ENCODE measurements at regions not wholly inside any gene's neighbourhood (a gene's known extent, or its start where the extent isn't known, plus 50 kb on each side); places are given as distances from the start of the nearest gene placed in this dataset.
"Not testable (repeated sequence)": the region's sequence is repeated elsewhere in the genome, so short reads cannot be mapped to it uniquely, and the experiment has no call there.

GRCh38 chr15:29550834-29551465 lies 271.3 kb downstream of the TJP1 start:
- no peak for DNase-seq

GRCh38 chr15:29548006-29548405 lies 274.3 kb downstream of the TJP1 start:
- no peak for DNase-seq

- DNase-seq, result no peak
These were observed 275.0 kb upstream of the NSMCE3 start for GRCh38 chr15:29544513-29545128.

GRCh38 chr15:29542994-29543393 lies 273.4 kb upstream of the NSMCE3 start:
- no peak for DNase-seq

- DNase-seq, result no peak
These were observed 271.7 kb upstream of the NSMCE3 start for GRCh38 chr15:29541309-29541708.

- DNase-seq, result no peak
These were observed 270.9 kb upstream of the NSMCE3 start for GRCh38 chr15:29540479-29540878.

GRCh38 chr15:29539736-29540135 lies 270.1 kb upstream of the NSMCE3 start:
- no peak for DNase-seq

- no peak for DNase-seq
These were observed 268.4 kb upstream of the NSMCE3 start for GRCh38 chr15:29538044-29538443.

GRCh38 chr15:29535952-29536351 lies 266.3 kb upstream of the NSMCE3 start:
- no peak for DNase-seq

- no peak for DNase-seq
These were observed 264.8 kb upstream of the NSMCE3 start for GRCh38 chr15:29534378-29534777.

GRCh38 chr15:29533647-29534046 lies 264.0 kb upstream of the NSMCE3 start:
- no peak for DNase-seq

- no peak for DNase-seq
These were observed 262.7 kb upstream of the NSMCE3 start for GRCh38 chr15:29532296-29532695.

GRCh38 chr15:29530966-29531365 lies 261.3 kb upstream of the NSMCE3 start:
- DNase-seq, result no peak

- DNase-seq, result no peak
These were observed 259.4 kb upstream of the NSMCE3 start for GRCh38 chr15:29529043-29529442.

- no peak for DNase-seq
These were observed 258.7 kb upstream of the NSMCE3 start for GRCh38 chr15:29528276-29528675.

- no peak for DNase-seq
These were observed 257.2 kb upstream of the NSMCE3 start for GRCh38 chr15:29526802-29527201.

- DNase-seq, result no peak
These were observed 253.0 kb upstream of the NSMCE3 start for GRCh38 chr15:29522373-29523276.

GRCh38 chr15:29518442-29518841 lies 248.8 kb upstream of the NSMCE3 start:
- no peak for DNase-seq

GRCh38 chr15:29517829-29518228 lies 248.2 kb upstream of the NSMCE3 start:
- DNase-seq, result no peak

GRCh38 chr15:29516929-29517328 lies 247.3 kb upstream of the NSMCE3 start:
- no peak for DNase-seq

- DNase-seq, result no peak
These were observed 245.3 kb upstream of the NSMCE3 start for GRCh38 chr15:29514926-29515325.

GRCh38 chr15:29511663-29512062 lies 242.0 kb upstream of the NSMCE3 start:
- DNase-seq, result no peak

- DNase-seq, result not testable (repeated sequence)
These were observed 235.9 kb upstream of the NSMCE3 start for GRCh38 chr15:29505535-29505934.

Data from stimulated activated CD4-positive, alpha-beta T cell treated with anti-CD3 and anti-CD28 coated beads, Interleukin-4, amount 100 ng/mL, for 1 hour (primary cell).